Lower leg skin (tissue), 3 donors: ENCODE measurements at regions not wholly inside any gene's neighbourhood (a gene's known extent, or its start where the extent isn't known, plus 50 kb on each side); places are given as distances from the start of the nearest gene placed in this dataset.

Experiments used
- CTCF ChIP-seq, 3 donors: fragments of 450-650 bp; IDR thresholded peaks; one replicate each; pipeline ENCODE4 v1.5.1; 2016; ENCODE audit warnings: antibody characterized with exemption in 3 of 3, mild to moderate bottlenecking in 3 of 3, moderate library complexity in 2 of 3
- POLR2A ChIP-seq, 2 donors: fragments of 450-650 bp; IDR thresholded peaks; one replicate each; pipeline ENCODE4 v1.6.1; 2016 to 2017; ENCODE audit warnings: antibody characterized with exemption in 2 of 2, mild to moderate bottlenecking in 1 of 2, moderate library complexity in 1 of 2

- TF ChIP-seq CTCF (IDR thresholded peaks at IDR 0.05): no peak
- no peak for TF ChIP-seq POLR2A (IDR thresholded peaks at IDR 0.05)
Measured at GRCh38 chr22:27644566-27644965, 157.0 kb downstream of the MN1 start.
